ENCODE measurements at regions not wholly inside any gene's neighbourhood (a gene's known extent, or its start where the extent isn't known, plus 50 kb on each side); places are given as distances from the start of the nearest gene placed in this dataset.

DNA sequence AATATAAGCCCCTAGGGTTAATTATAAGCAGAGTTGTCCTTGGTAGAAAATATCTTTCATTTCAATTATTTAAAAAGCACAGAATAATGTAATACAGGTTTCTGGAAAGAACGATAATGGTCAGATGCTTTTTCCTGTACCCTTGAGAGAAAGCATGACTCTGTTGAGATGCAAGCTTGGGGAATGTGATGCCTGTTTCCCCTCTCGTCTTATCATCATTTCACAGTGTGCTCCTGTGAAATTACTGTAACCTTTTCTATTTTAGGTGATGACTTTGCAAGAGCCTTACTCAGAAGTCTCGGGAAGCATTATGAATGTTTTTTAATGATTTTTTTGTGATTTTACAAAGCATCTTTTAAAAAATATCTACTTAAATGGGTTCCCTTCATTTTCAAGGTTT lies 243.0 kb downstream of the POLR1F start:
- Histone ChIP-seq H3K27ac (ENCODE audit: low read length) (no peak overlapping the region), H3K9me3 (ENCODE audit: low read length) (no peaks in the 10 kb centered on the region), H3K9me2 (replicated peaks; ENCODE audit: low read length) (no peaks in the 10 kb centered on the region), H3K27me3 (ENCODE audit: low read length) (peaks cover 9% of the 10 kb centered on the region), H3K36me3 (ENCODE audit: low read depth, low read length) (no peaks in the 10 kb centered on the region), H2AFZ (ENCODE audit: low read length) (no peak overlapping the region), H3K4me2 (ENCODE audit: low read length) (no peak overlapping the region), H3K79me2 (ENCODE audit: low read length) (no peaks in the 10 kb centered on the region), H3F3A (ENCODE audit: low read length, unreplicated experiment) (no peaks in the 10 kb centered on the region), H4K20me1 (ENCODE audit: low read length) (no peaks in the 10 kb centered on the region), H3K9ac (ENCODE audit: low read length) (no peak overlapping the region), H3K4me3 (ENCODE audit: low read length) (no peak overlapping the region), H3K4me1 (ENCODE audit: insufficient read depth, low read length) (no peaks in the 10 kb centered on the region)
- CTCF ChIA-PET = no interaction called here
- ATAC-seq = no peak
- TF ChIP-seq, protein P1, sequence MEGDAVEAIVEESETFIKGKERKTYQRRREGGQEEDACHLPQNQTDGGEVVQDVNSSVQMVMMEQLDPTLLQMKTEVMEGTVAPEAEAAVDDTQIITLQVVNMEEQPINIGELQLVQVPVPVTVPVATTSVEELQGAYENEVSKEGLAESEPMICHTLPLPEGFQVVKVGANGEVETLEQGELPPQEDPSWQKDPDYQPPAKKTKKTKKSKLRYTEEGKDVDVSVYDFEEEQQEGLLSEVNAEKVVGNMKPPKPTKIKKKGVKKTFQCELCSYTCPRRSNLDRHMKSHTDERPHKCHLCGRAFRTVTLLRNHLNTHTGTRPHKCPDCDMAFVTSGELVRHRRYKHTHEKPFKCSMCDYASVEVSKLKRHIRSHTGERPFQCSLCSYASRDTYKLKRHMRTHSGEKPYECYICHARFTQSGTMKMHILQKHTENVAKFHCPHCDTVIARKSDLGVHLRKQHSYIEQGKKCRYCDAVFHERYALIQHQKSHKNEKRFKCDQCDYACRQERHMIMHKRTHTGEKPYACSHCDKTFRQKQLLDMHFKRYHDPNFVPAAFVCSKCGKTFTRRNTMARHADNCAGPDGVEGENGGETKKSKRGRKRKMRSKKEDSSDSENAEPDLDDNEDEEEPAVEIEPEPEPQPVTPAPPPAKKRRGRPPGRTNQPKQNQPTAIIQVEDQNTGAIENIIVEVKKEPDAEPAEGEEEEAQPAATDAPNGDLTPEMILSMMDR (conservative IDR thresholded peaks at IDR 0.05; ENCODE audit: low read depth, low read length) = no peak
- TF ChIP-seq EZH2 (IDR thresholded peaks at IDR 0.05; ENCODE audit: low read length, unreplicated experiment) = no peak
- no peak for TF ChIP-seq EZH2phosphoT487 (IDR thresholded peaks at IDR 0.05; ENCODE audit: borderline replicate concordance, low read length)
- no peak for DNase-seq
- intact Hi-C loops (cut with micrococcal nuclease) = no loop called here
- no TSS peak for BruUV-seq (replicated peaks)
- POLR2A ChIA-PET (ENCODE audit: unreplicated experiment) = no interaction called here

DNA sequence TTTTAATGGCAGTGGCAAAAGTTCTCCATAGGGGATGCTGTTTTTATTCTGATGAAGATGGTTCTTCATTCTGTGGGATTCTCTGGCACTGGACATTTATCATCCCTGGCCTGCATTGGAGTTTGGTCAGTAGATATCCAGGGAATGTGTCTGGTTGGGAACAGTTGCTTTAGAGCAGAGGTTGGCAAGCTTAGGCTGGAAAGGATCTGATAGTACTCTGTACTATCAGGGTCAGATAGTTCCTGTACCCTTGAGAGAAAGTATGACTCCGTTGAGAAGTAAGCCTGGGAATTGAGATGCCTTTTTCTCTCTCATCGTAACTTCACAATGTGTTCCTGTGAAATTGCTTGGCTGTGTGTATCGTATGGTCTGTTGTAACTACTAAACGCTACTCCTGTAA lies 244.1 kb downstream of the POLR1F start:
- DNase-seq = no peak
- no peak for ATAC-seq
- H3K36me3 ChIP-seq (ENCODE audit: low read depth, low read length) = no peaks in the 10 kb centered on the region
- no peak overlapping the region for H3K4me3 ChIP-seq (ENCODE audit: low read length)
- no peak overlapping the region for H3K9ac ChIP-seq (ENCODE audit: low read length)
- H3K4me2 ChIP-seq (ENCODE audit: low read length) = no peak overlapping the region
- no peaks in the 10 kb centered on the region for H3F3A ChIP-seq (ENCODE audit: low read length, unreplicated experiment)
- intact Hi-C loops (cut with micrococcal nuclease) = no loop called here
- H3K27me3 ChIP-seq (ENCODE audit: low read length) = no peaks in the 10 kb centered on the region
- BruUV-seq (replicated peaks) = no TSS peak
- no peaks in the 10 kb centered on the region for H3K4me1 ChIP-seq (ENCODE audit: insufficient read depth, low read length)
- no peaks in the 10 kb centered on the region for H3K9me3 ChIP-seq (ENCODE audit: low read length)
- no peaks in the 10 kb centered on the region for H3K9me2 ChIP-seq (replicated peaks; ENCODE audit: low read length)
- no peaks in the 10 kb centered on the region for H4K20me1 ChIP-seq (ENCODE audit: low read length)
- no peaks in the 10 kb centered on the region for H3K79me2 ChIP-seq (ENCODE audit: low read length)
- CTCF ChIA-PET = no interaction called here
- H3K27ac ChIP-seq (ENCODE audit: low read length) = no peak overlapping the region
- POLR2A ChIA-PET (ENCODE audit: unreplicated experiment) = no interaction called here
- TF ChIP-seq EZH2phosphoT487 (IDR thresholded peaks at IDR 0.05; ENCODE audit: borderline replicate concordance, low read length) (no peak), EZH2 (IDR thresholded peaks at IDR 0.05; ENCODE audit: low read length, unreplicated experiment) (no peak)
- TF ChIP-seq, protein P1 (conservative IDR thresholded peaks at IDR 0.05; ENCODE audit: low read depth, low read length) = no peak
- H2AFZ ChIP-seq (ENCODE audit: low read length) = no peak overlapping the region

DNA sequence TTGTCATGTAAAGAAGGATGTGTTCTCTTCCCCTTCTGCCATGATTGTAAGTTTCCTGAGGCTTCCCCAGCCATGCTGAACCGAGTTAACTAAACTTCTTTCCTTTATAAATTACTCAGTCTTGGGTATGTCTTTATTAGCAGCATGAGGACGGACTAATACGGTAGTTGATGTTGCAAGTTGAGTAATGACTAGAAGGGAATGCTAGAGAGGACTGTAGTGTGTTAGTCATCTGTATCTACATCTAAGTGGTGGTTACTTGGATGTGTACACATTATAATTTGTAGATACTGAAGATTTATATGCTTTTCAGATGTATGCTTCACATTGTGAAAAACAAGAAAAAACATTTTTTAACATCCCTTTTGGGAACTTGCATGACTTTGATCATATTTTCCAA lies 244.6 kb downstream of the POLR1F start:
- Histone ChIP-seq H3F3A (ENCODE audit: low read length, unreplicated experiment) (no peaks in the 10 kb centered on the region), H3K4me2 (ENCODE audit: low read length) (no peak overlapping the region), H3K9me3 (ENCODE audit: low read length) (no peaks in the 10 kb centered on the region), H4K20me1 (ENCODE audit: low read length) (no peaks in the 10 kb centered on the region), H3K9me2 (replicated peaks; ENCODE audit: low read length) (no peaks in the 10 kb centered on the region), H3K4me3 (ENCODE audit: low read length) (no peak overlapping the region), H3K27me3 (ENCODE audit: low read length) (no peaks in the 10 kb centered on the region), H3K9ac (ENCODE audit: low read length) (no peak overlapping the region), H2AFZ (ENCODE audit: low read length) (no peak overlapping the region), H3K4me1 (ENCODE audit: insufficient read depth, low read length) (no peaks in the 10 kb centered on the region), H3K27ac (ENCODE audit: low read length) (no peak overlapping the region), H3K36me3 (ENCODE audit: low read depth, low read length) (no peaks in the 10 kb centered on the region), H3K79me2 (ENCODE audit: low read length) (no peaks in the 10 kb centered on the region)
- no TSS peak for BruUV-seq (replicated peaks)
- POLR2A ChIA-PET (ENCODE audit: unreplicated experiment) = no interaction called here
- ATAC-seq = no peak
- DNase-seq = no peak
- TF ChIP-seq, protein P1 (conservative IDR thresholded peaks at IDR 0.05; ENCODE audit: low read depth, low read length) = no peak
- TF ChIP-seq EZH2 (IDR thresholded peaks at IDR 0.05; ENCODE audit: low read length, unreplicated experiment) (no peak), EZH2phosphoT487 (IDR thresholded peaks at IDR 0.05; ENCODE audit: borderline replicate concordance, low read length) (no peak)
- CTCF ChIA-PET = no interaction called here
- intact Hi-C loops (cut with micrococcal nuclease) = no loop called here

Data from PC-3 (cell line).